ENCODE measurements at regions not wholly inside any gene's neighbourhood (a gene's known extent, or its start where the extent isn't known, plus 50 kb on each side); places are given as distances from the start of the nearest gene placed in this dataset.

- Mint-ChIP-seq H3K36me3 (ENCODE audit: insufficient read depth, unreplicated experiment) (no peaks in the 10 kb centered on the region), H3K4me3 (ENCODE audit: unreplicated experiment) (no peak overlapping the region), H3K4me1 (ENCODE audit: low read depth, unreplicated experiment) (no peaks in the 10 kb centered on the region), H3K27me3 (ENCODE audit: insufficient read depth, unreplicated experiment) (peaks cover 3% of the 10 kb centered on the region), H3K9me3 (ENCODE audit: unreplicated experiment) (no peaks in the 10 kb centered on the region), H3K27ac (ENCODE audit: unreplicated experiment) (no peak overlapping the region)
- Histone ChIP-seq H3K36me3 (ENCODE audit: control insufficient read depth, insufficient read depth, low read length) (no peaks in the 10 kb centered on the region), H3K4me1 (no peaks in the 10 kb centered on the region), H3K27me3 (replicated peaks; ENCODE audit: control insufficient read depth, insufficient read depth, low read length) (no peaks in the 10 kb centered on the region), H3K9me3 (no peaks in the 10 kb centered on the region), H3K4me3 (ENCODE audit: low read depth, low read length) (no peak overlapping the region)
- CTCF ChIA-PET = no interaction called here
- no peak for TF ChIP-seq CTCF (IDR thresholded peaks at IDR 0.05; ENCODE audit: insufficient read depth in 1 of 2, low read depth in 1 of 2, low read length in 1 of 2, severe bottlenecking in 1 of 2, unreplicated experiment in 1 of 2)
- POLR2A ChIA-PET = no interaction called here
- intact Hi-C loops (cut with micrococcal nuclease; ENCODE audit: unreplicated experiment) = no loop called here
- DNase-seq = no peak
- BruUV-seq (replicated peaks) = no TSS peak
These were observed 501.8 kb downstream of the BCOR start for GRCh38 chrX:39595977-39596376.

GRCh38 chrX:39596437-39596836 lies 501.3 kb downstream of the BCOR start:
- CTCF ChIA-PET = no interaction called here
- BruUV-seq (replicated peaks) = no TSS peak
- H3K9me3 ChIP-seq = no peaks in the 10 kb centered on the region
- DNase-seq = no peak
- no peak overlapping the region for H3K27ac Mint-ChIP-seq (ENCODE audit: unreplicated experiment)
- H3K9me3 Mint-ChIP-seq (ENCODE audit: unreplicated experiment) = no peaks in the 10 kb centered on the region
- peaks cover 3% of the 10 kb centered on the region for H3K27me3 Mint-ChIP-seq (ENCODE audit: insufficient read depth, unreplicated experiment)
- H3K36me3 Mint-ChIP-seq (ENCODE audit: insufficient read depth, unreplicated experiment) = no peaks in the 10 kb centered on the region
- H3K4me3 ChIP-seq (ENCODE audit: low read depth, low read length) = no peak overlapping the region
- POLR2A ChIA-PET = no interaction called here
- intact Hi-C loops (cut with micrococcal nuclease; ENCODE audit: unreplicated experiment) = no loop called here
- no peaks in the 10 kb centered on the region for H3K4me1 ChIP-seq
- H3K4me3 Mint-ChIP-seq (ENCODE audit: unreplicated experiment) = no peak overlapping the region
- no peaks in the 10 kb centered on the region for H3K27me3 ChIP-seq (replicated peaks; ENCODE audit: control insufficient read depth, insufficient read depth, low read length)
- H3K4me1 Mint-ChIP-seq (ENCODE audit: low read depth, unreplicated experiment) = no peaks in the 10 kb centered on the region
- H3K36me3 ChIP-seq (ENCODE audit: control insufficient read depth, insufficient read depth, low read length) = no peaks in the 10 kb centered on the region
- TF ChIP-seq CTCF (IDR thresholded peaks at IDR 0.05; ENCODE audit: insufficient read depth in 1 of 2, low read depth in 1 of 2, low read length in 1 of 2, severe bottlenecking in 1 of 2, unreplicated experiment in 1 of 2) = no peak

- Mint-ChIP-seq H3K9me3 (ENCODE audit: unreplicated experiment) (no peaks in the 10 kb centered on the region), H3K27me3 (ENCODE audit: insufficient read depth, unreplicated experiment) (peaks cover 3% of the 10 kb centered on the region), H3K27ac (ENCODE audit: unreplicated experiment) (no peak overlapping the region), H3K36me3 (ENCODE audit: insufficient read depth, unreplicated experiment) (no peaks in the 10 kb centered on the region), H3K4me3 (ENCODE audit: unreplicated experiment) (no peak overlapping the region), H3K4me1 (ENCODE audit: low read depth, unreplicated experiment) (no peaks in the 10 kb centered on the region)
- POLR2A ChIA-PET = no interaction called here
- no TSS peak for BruUV-seq (replicated peaks)
- Histone ChIP-seq H3K4me1 (no peaks in the 10 kb centered on the region), H3K27me3 (replicated peaks; ENCODE audit: control insufficient read depth, insufficient read depth, low read length) (no peaks in the 10 kb centered on the region), H3K36me3 (ENCODE audit: control insufficient read depth, insufficient read depth, low read length) (no peaks in the 10 kb centered on the region), H3K9me3 (no peaks in the 10 kb centered on the region), H3K4me3 (ENCODE audit: low read depth, low read length) (no peak overlapping the region)
- DNase-seq = no peak
- TF ChIP-seq CTCF (IDR thresholded peaks at IDR 0.05; ENCODE audit: insufficient read depth in 1 of 2, low read depth in 1 of 2, low read length in 1 of 2, severe bottlenecking in 1 of 2, unreplicated experiment in 1 of 2) = no peak
- intact Hi-C loops (cut with micrococcal nuclease; ENCODE audit: unreplicated experiment) = no loop called here
- CTCF ChIA-PET = no interaction called here
These were observed 498.4 kb downstream of the BCOR start for GRCh38 chrX:39599339-39599738.

All from Caco-2 (cell line).